ENCODE measurements at regions not wholly inside any gene's neighbourhood (a gene's known extent, or its start where the extent isn't known, plus 50 kb on each side); places are given as distances from the start of the nearest gene placed in this dataset.
"Not testable (repeated sequence)": the region's sequence is repeated elsewhere in the genome, so short reads cannot be mapped to it uniquely, and the experiment has no call there.

GRCh38 chr13:79887278-79887677 is 406.3 kb downstream of the NDFIP2 start:
- not testable (repeated sequence) for TF ChIP-seq POLR2A (IDR thresholded peaks at IDR 0.05); CTCF (IDR thresholded peaks at IDR 0.05 in 8 of 11, conservative IDR thresholded peaks at IDR 0.05 in 3 of 11); POLR2AphosphoS5 (IDR thresholded peaks at IDR 0.05)

Data from spleen (tissue), 7 donors.